PC-9 (cell line): ENCODE measurements at regions not wholly inside any gene's neighbourhood (a gene's known extent, or its start where the extent isn't known, plus 50 kb on each side); places are given as distances from the start of the nearest gene placed in this dataset.
"Not testable (repeated sequence)": the region's sequence is repeated elsewhere in the genome, so short reads cannot be mapped to it uniquely, and the experiment has no call there.

Experiments used
- BruUV-seq: library from RNA; stranded (reverse); fragments of 400-500 nt; replicated peaks from 2 replicates; lab custom pipeline; 2021; lab: Mats Ljungman, UMichigan
- CTCF ChIA-PET: fragments of 300-600 bp; sonication (Branson Sonifier 250); formaldehyde crosslinking; loops from one replicate; lab custom pipeline; 2022; ENCODE audit warnings: antibody characterized with exemption; lab: Charles Lee
- POLR2A ChIA-PET: fragments of 300-600 bp; sonication (Branson Sonifier 250); formaldehyde crosslinking; loops from one replicate; lab custom pipeline; 2022; ENCODE audit warnings: antibody characterized with exemption; ENCODE audit not compliant: unreplicated experiment; lab: Charles Lee
- DNase-seq, 2 experiments: peaks; one replicate each; pipeline versions ENCODE4 v3.0.0 to v3.0.0-alpha.2; 2015 to 2022; ENCODE audit warnings: mixed read lengths in 1 of 2
- H2AFZ ChIP-seq: fragments of 200-600 bp; sonication (generic); 2 replicates; pipeline ENCODE4 v1.8.1; 2017; ENCODE audit warnings: antibody characterized with exemption
- H3F3A ChIP-seq: fragments of 200-600 bp; sonication (generic); 2 replicates; pipeline ENCODE4 v1.8.1; 2017; ENCODE audit warnings: antibody characterized with exemption, mild to moderate bottlenecking, low read depth; ENCODE audit not compliant: insufficient read depth
- H3K27ac ChIP-seq: fragments of 200-600 bp; sonication (generic); 2 replicates; pipeline ENCODE4 v1.6.1; 2016; ENCODE audit warnings: mixed run types
- H3K27me3 ChIP-seq: fragments of 200-600 bp; sonication (generic); 2 replicates; pipeline ENCODE4 v1.6.1; 2016; ENCODE audit warnings: low read depth, mixed run types; ENCODE audit not compliant: insufficient read depth
- H3K36me3 ChIP-seq: fragments of 200-600 bp; sonication (generic); 2 replicates; pipeline ENCODE4 v1.6.1; 2016; ENCODE audit warnings: low read depth, mixed run types
- H3K4me1 ChIP-seq: fragments of 200-600 bp; sonication (generic); replicated peaks from 2 replicates; pipeline ENCODE4 v1.6.1; 2016; ENCODE audit warnings: mixed run types; ENCODE audit not compliant: insufficient read depth
- H3K4me2 ChIP-seq: fragments of 200-600 bp; sonication (generic); 2 replicates; pipeline ENCODE4 v1.6.1; 2017; ENCODE audit warnings: mixed run types
- H3K4me3 ChIP-seq: fragments of 200-600 bp; sonication (generic); 2 replicates; pipeline ENCODE4 v1.6.1; 2016; ENCODE audit warnings: mixed run types
- H3K79me2 ChIP-seq: fragments of 200-600 bp; sonication (generic); 2 replicates; pipeline ENCODE4 v1.6.1; 2017; ENCODE audit warnings: low read depth, mixed run types
- H3K9me2 ChIP-seq: fragments of 200-600 bp; sonication (generic); 2 replicates; pipeline ENCODE4 v1.8.1; 2017; ENCODE audit warnings: mild to moderate bottlenecking; ENCODE audit not compliant: insufficient read depth
- H3K9me3 ChIP-seq: fragments of 200-600 bp; sonication (generic); 2 replicates; pipeline ENCODE4 v1.8.1; 2016; ENCODE audit warnings: low read depth; ENCODE audit not compliant: insufficient read depth
- H4K20me1 ChIP-seq: fragments of 200-600 bp; sonication (generic); 2 replicates; pipeline ENCODE4 v1.8.1; 2017; ENCODE audit not compliant: insufficient read depth
- EZH2 ChIP-seq: fragments of 200-600 bp; sonication (generic); IDR thresholded peaks from 2 replicates; pipeline ENCODE4 v1.8.0; 2017; ENCODE audit warnings: antibody characterized with exemption, low read depth
- intact Hi-C: fragments of 100-400 bp; cut with micrococcal nuclease; formaldehyde crosslinking; loops from one replicate; pipeline ENCODE4 v1.10.0; 2022; ENCODE audit not compliant: unreplicated experiment
- TF ChIP-seq, protein P1 (sequence below): fragments of 200-600 bp; sonication (generic); conservative IDR thresholded peaks from 2 replicates; pipeline ENCODE4 v1.6.1; 2017; ENCODE audit warnings: mixed run types, antibody characterized with exemption, mild to moderate bottlenecking, moderate library complexity

DNA sequence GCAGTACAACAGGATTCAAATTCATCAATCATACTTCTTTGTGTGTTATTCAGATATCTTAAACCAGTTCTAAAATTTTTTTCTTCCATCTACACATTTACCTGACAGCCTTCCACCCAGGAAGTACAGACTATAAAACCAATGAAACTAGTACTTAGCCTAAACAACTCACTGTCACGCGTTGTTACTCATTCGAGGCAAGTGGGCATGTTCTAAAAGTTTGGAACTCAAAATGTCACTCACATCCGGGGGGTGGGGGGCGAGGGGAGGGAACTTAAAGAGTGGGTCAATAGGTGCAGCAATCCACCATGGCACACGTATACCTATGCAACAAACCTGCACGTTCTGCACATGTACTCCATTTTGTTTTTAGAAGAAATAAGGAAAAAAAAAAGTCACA lies 90.4 kb upstream of the PLEKHM1 start:
- POLR2A ChIA-PET, result no interaction called here
- no peak for DNase-seq
- Histone ChIP-seq H3F3A (no peaks in the 10 kb centered on the region; the same call in 1 of the 2 replicates), H3K4me2 (no peak overlapping the region), H3K4me1 (peaks cover 15% of the 10 kb centered on the region), H4K20me1 (no peaks in the 10 kb centered on the region), H2AFZ (no peak overlapping the region), H3K79me2 (peaks cover 10% of the 10 kb centered on the region; the same call in 1 of the 2 replicates), H3K27ac (no peak overlapping the region), H3K36me3 (no peaks in the 10 kb centered on the region), H3K4me3 (no peak overlapping the region), H3K27me3 (no peaks in the 10 kb centered on the region), H3K9me3 (no peaks in the 10 kb centered on the region), H3K9me2 (no peaks in the 10 kb centered on the region)
- no TSS peak for BruUV-seq
- CTCF ChIA-PET, result no interaction called here
- no peak for TF ChIP-seq EZH2
- TF ChIP-seq, protein P1, sequence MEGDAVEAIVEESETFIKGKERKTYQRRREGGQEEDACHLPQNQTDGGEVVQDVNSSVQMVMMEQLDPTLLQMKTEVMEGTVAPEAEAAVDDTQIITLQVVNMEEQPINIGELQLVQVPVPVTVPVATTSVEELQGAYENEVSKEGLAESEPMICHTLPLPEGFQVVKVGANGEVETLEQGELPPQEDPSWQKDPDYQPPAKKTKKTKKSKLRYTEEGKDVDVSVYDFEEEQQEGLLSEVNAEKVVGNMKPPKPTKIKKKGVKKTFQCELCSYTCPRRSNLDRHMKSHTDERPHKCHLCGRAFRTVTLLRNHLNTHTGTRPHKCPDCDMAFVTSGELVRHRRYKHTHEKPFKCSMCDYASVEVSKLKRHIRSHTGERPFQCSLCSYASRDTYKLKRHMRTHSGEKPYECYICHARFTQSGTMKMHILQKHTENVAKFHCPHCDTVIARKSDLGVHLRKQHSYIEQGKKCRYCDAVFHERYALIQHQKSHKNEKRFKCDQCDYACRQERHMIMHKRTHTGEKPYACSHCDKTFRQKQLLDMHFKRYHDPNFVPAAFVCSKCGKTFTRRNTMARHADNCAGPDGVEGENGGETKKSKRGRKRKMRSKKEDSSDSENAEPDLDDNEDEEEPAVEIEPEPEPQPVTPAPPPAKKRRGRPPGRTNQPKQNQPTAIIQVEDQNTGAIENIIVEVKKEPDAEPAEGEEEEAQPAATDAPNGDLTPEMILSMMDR, result no peak
- intact Hi-C loops, result no loop called here

DNA sequence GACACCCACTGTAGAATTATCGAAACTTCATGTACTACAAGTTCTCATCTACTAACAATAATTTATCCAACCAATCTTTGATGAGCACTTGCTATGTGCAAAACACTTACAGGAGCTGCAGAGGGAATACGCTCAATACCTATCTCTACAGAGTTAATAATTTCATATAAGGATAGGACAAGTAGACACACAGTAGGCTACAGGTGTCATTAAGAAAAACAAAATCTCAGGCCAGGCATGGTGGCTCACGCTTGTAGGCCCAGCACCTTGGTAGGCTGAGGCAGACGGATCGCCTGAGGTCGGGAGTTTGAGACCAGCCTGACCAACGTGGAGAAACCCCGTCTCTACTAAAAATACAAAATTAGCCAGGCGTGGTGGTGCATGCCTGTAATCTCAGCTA lies 91.3 kb upstream of the PLEKHM1 start:
- peaks cover 20% of the 10 kb centered on the region for H3K4me1 ChIP-seq
- H2AFZ ChIP-seq, result no peak overlapping the region
- intact Hi-C loops, result no loop called here
- ChIA-PET CTCF (no interaction called here), POLR2A (no interaction called here)
- no peaks in the 10 kb centered on the region for H3K9me3 ChIP-seq
- BruUV-seq, result no TSS peak
- no peak overlapping the region for H3K4me3 ChIP-seq
- H3F3A ChIP-seq, result no peaks in the 10 kb centered on the region; the same call in 1 of the 2 replicates
- no peak overlapping the region for H3K4me2 ChIP-seq
- H3K27me3 ChIP-seq, result no peaks in the 10 kb centered on the region
- H3K27ac ChIP-seq, result no peak overlapping the region
- no peaks in the 10 kb centered on the region for H3K9me2 ChIP-seq
- no peaks in the 10 kb centered on the region for H3K36me3 ChIP-seq
- DNase-seq, result no peak
- H4K20me1 ChIP-seq, result no peaks in the 10 kb centered on the region
- TF ChIP-seq, protein P1, result no peak
- no peak for TF ChIP-seq EZH2
- peaks cover 10% of the 10 kb centered on the region; the same call in 1 of the 2 replicates for H3K79me2 ChIP-seq

DNA sequence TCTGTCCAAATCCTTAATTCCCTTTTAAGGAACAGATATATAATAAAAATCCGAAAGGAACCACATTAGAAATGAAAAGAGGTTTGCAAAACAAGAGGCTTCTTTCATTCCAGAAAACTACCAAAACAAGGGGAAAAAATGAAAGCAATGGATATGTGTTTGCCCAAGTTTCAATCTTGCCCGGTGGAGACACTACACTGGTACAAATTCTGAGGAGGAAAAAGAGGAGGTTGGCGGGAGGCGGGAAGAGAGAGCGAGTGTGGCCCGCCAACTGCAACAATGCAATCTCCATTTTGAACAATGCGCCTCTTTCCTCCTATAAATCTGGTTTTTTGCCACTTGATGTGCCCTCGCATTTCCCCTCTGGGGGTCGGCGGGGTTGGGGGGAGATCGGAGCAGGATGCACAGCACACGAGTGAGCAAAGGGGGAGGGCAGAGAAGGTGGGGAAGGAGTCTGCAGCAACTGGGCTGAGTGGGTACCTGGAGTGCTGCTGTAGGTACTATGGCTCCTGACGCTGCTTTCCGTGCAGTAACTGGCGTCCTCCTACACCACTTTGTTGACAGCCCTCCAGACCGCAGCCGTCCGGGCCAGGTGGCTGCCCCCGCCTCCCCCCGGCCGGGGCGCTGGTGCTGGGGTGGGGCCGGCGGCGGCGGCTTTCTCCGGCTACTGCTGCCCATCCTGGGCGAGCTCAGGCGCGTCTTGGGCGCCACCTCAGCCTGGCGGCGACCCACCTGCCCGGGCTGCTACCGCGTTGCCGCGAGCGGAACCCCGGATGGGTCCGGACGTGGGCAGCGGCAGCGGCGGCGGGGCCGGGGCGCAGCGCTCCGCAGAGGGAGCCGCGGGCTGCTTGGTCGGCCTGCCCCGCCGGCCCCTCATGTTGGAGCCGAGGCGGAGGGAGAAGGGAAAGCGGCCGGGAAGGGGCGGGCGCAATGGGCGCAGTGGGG lies 93.8 kb upstream of the PLEKHM1 start:
- H3K4me1 ChIP-seq, result peaks cover 20% of the 10 kb centered on the region
- TF ChIP-seq EZH2, result no peak
- TF ChIP-seq, protein P1, result no peak
- H3K27me3 ChIP-seq, result no peaks in the 10 kb centered on the region
- no TSS peak for BruUV-seq
- H3K79me2 ChIP-seq, result 0 out of 2 replicates have a peak, but pooled peaks cover 5% of the 10 kb centered on the region
- peak; percentile 42 to 60 for DNase-seq
- no peaks in the 10 kb centered on the region for H3K9me3 ChIP-seq
- CTCF ChIA-PET, result no interaction called here
- H3K9me2 ChIP-seq, result no peaks in the 10 kb centered on the region
- peak overlapping the region; percentile 76 for H3K4me3 ChIP-seq
- peak overlapping the region; percentile 90 for H2AFZ ChIP-seq
- H3K36me3 ChIP-seq, result no peaks in the 10 kb centered on the region
- H3K4me2 ChIP-seq, result peak overlapping the region; percentile 87
- POLR2A ChIA-PET, result no interaction called here
- no peak overlapping the region for H3K27ac ChIP-seq
- intact Hi-C loops, result loop anchor here (2.0 kb wide), 1 partner anchor 154 kb away; no protein-coding TSS in a partner anchor
- no peaks in the 10 kb centered on the region for H4K20me1 ChIP-seq
- no peaks in the 10 kb centered on the region; the same call in none of the 2 replicates for H3F3A ChIP-seq

DNA sequence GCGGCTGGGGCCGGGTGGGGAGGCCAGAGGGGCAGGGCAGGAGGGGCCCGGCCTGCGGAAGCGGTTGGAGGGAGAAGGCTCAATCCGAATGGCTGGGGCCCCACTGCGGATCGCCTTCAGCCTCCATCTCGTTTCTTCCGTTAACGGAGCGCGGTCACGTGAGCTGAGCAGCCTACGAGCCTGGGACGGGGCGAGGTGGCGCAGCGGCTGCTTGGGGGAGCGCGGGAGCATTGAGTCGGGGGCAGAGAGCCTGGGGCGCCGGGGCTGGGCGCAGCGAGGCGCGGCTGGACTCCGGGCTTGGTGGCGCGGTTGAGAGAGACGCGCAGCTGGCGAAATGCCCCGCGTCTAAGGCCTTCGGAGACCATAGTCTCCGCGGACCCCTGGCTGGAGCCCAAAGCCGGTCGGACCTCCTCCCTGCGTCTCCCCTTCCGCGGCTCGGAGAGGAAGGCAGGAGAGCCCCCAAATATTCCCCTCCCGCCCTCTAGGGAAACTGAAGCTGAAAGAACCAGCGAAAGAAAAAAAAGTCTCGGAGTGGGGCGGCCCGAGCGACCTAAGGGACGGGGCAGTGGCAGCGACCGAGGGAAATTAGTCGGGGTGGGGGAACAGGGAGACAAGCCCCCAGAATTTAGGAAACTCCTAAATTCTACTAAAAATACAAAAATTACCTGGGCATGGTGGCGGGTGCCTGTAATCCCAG lies 94.7 kb upstream of the PLEKHM1 start:
- peaks cover 20% of the 10 kb centered on the region for H3K4me1 ChIP-seq
- H3K79me2 ChIP-seq, H3K36me3 ChIP-seq, H3K27me3 ChIP-seq, H3K9me2 ChIP-seq, H3K9me3 ChIP-seq, H3F3A ChIP-seq, BruUV-seq, H4K20me1 ChIP-seq, H3K27ac ChIP-seq: not testable (repeated sequence)
- peak overlapping the region; percentile 76 for H3K4me3 ChIP-seq
- peak; percentile 57 to 62 for DNase-seq
- intact Hi-C loops, result loop anchor here (2.0 kb wide), 1 partner anchor 154 kb away; no protein-coding TSS in a partner anchor
- POLR2A ChIA-PET, result interaction anchor here (0.6 kb wide), 1 partner anchor 145 kb away, joined by 3 read pairs; no protein-coding TSS in a partner anchor
- CTCF ChIA-PET, result interaction anchor here (0.6 kb wide), 1 partner anchor 278 kb away, joined by 3 read pairs; no protein-coding TSS in a partner anchor
- H2AFZ ChIP-seq, result peak overlapping the region; percentile 90
- peak overlapping the region; percentile 87 for H3K4me2 ChIP-seq
